ENCODE measurements at regions not wholly inside any gene's neighbourhood (a gene's known extent, or its start where the extent isn't known, plus 50 kb on each side); places are given as distances from the start of the nearest gene placed in this dataset.

GRCh38 chr3:88807491-88808105 is 299.8 kb upstream of the EPHA3 start:
- no peaks in the 10 kb centered on the region for H3K27me3 ChIP-seq (replicated peaks; ENCODE audit: insufficient read depth, low read length)
- H3K9me3 ChIP-seq (replicated peaks; ENCODE audit: insufficient read depth, low read length) = no peaks in the 10 kb centered on the region
- H4K20me1 ChIP-seq (ENCODE audit: insufficient read depth, low read length) = no peaks in the 10 kb centered on the region
- H3K27ac ChIP-seq (ENCODE audit: low read length) = no peak overlapping the region
- H3K4me2 ChIP-seq (ENCODE audit: low read depth, low read length) = no peak overlapping the region
- no peak overlapping the region for H2AFZ ChIP-seq (ENCODE audit: low read length)
- H3K9ac ChIP-seq (ENCODE audit: low read length) = no peak overlapping the region
- no peaks in the 10 kb centered on the region for H3K79me2 ChIP-seq (ENCODE audit: low read length)
- no peak for TF ChIP-seq EZH2phosphoT487 (IDR thresholded peaks at IDR 0.05; ENCODE audit: low read length)
- TF ChIP-seq CTCF (IDR thresholded peaks at IDR 0.05; ENCODE audit: low read length) = no peak
- no peak for TF ChIP-seq EZH2 (optimal IDR thresholded peaks at IDR 0.05; ENCODE audit: low read depth, low read length)
- no peak for DNase-seq
- H3K36me3 ChIP-seq (replicated peaks; ENCODE audit: insufficient read depth, low read length) = no peaks in the 10 kb centered on the region
- no peaks in the 10 kb centered on the region for H3K9me2 ChIP-seq (replicated peaks; ENCODE audit: insufficient read depth, low read length)
- H3K4me3 ChIP-seq (ENCODE audit: low read length) = no peak overlapping the region
- no peaks in the 10 kb centered on the region for H3K4me1 ChIP-seq (ENCODE audit: low read length)
- H3F3A ChIP-seq (ENCODE audit: insufficient read depth, low read length) = no peaks in the 10 kb centered on the region

GRCh38 chr3:88809993-88810392 is 297.4 kb upstream of the EPHA3 start:
- no peak for DNase-seq
- Histone ChIP-seq H3K36me3 (replicated peaks; ENCODE audit: insufficient read depth, low read length) (no peaks in the 10 kb centered on the region), H3K27ac (ENCODE audit: low read length) (no peak overlapping the region), H2AFZ (ENCODE audit: low read length) (no peak overlapping the region), H3K27me3 (replicated peaks; ENCODE audit: insufficient read depth, low read length) (no peaks in the 10 kb centered on the region), H3K9me3 (replicated peaks; ENCODE audit: insufficient read depth, low read length) (no peaks in the 10 kb centered on the region), H3K4me1 (ENCODE audit: low read length) (no peaks in the 10 kb centered on the region), H3F3A (ENCODE audit: insufficient read depth, low read length) (no peaks in the 10 kb centered on the region), H3K4me2 (ENCODE audit: low read depth, low read length) (no peak overlapping the region), H3K4me3 (ENCODE audit: low read length) (no peak overlapping the region), H3K9me2 (replicated peaks; ENCODE audit: insufficient read depth, low read length) (no peaks in the 10 kb centered on the region), H3K79me2 (ENCODE audit: low read length) (no peaks in the 10 kb centered on the region), H4K20me1 (ENCODE audit: insufficient read depth, low read length) (no peaks in the 10 kb centered on the region), H3K9ac (ENCODE audit: low read length) (no peak overlapping the region)
- no peak for TF ChIP-seq EZH2 (optimal IDR thresholded peaks at IDR 0.05; ENCODE audit: low read depth, low read length)
- no peak for TF ChIP-seq CTCF (IDR thresholded peaks at IDR 0.05; ENCODE audit: low read length)
- TF ChIP-seq EZH2phosphoT487 (IDR thresholded peaks at IDR 0.05; ENCODE audit: low read length) = no peak

- Histone ChIP-seq H2AFZ (ENCODE audit: low read length) (no peak overlapping the region), H3K79me2 (ENCODE audit: low read length) (no peaks in the 10 kb centered on the region), H3K4me2 (ENCODE audit: low read depth, low read length) (no peak overlapping the region), H3K4me1 (ENCODE audit: low read length) (no peaks in the 10 kb centered on the region), H3K36me3 (replicated peaks; ENCODE audit: insufficient read depth, low read length) (no peaks in the 10 kb centered on the region), H3K4me3 (ENCODE audit: low read length) (no peak overlapping the region), H3K27ac (ENCODE audit: low read length) (no peak overlapping the region), H3K9me3 (replicated peaks; ENCODE audit: insufficient read depth, low read length) (no peaks in the 10 kb centered on the region), H3F3A (ENCODE audit: insufficient read depth, low read length) (no peaks in the 10 kb centered on the region), H4K20me1 (ENCODE audit: insufficient read depth, low read length) (no peaks in the 10 kb centered on the region), H3K9ac (ENCODE audit: low read length) (no peak overlapping the region), H3K27me3 (replicated peaks; ENCODE audit: insufficient read depth, low read length) (no peaks in the 10 kb centered on the region), H3K9me2 (replicated peaks; ENCODE audit: insufficient read depth, low read length) (no peaks in the 10 kb centered on the region)
- no peak for DNase-seq
- TF ChIP-seq EZH2phosphoT487 (IDR thresholded peaks at IDR 0.05; ENCODE audit: low read length) (no peak), EZH2 (optimal IDR thresholded peaks at IDR 0.05; ENCODE audit: low read depth, low read length) (no peak), CTCF (IDR thresholded peaks at IDR 0.05; ENCODE audit: low read length) (no peak)
Observed at GRCh38 chr3:88810455-88810854, 297.0 kb upstream of the EPHA3 start.

Data from MM.1S (cell line).